IMR-90 (cell line): ENCODE measurements at regions not wholly inside any gene's neighbourhood (a gene's known extent, or its start where the extent isn't known, plus 50 kb on each side); places are given as distances from the start of the nearest gene placed in this dataset.

Experiments used
- ATAC-seq: fragments of 200-7000 bp; cut with Tn5 transposase; 2 replicates; pipeline ENCODE4 v1.9.1; 2020; ENCODE audit warnings: low read depth, mild to moderate bottlenecking, moderate library complexity
- BruUV-seq: library from RNA; stranded (reverse); fragments of 400-500 nt; replicated peaks from 2 replicates; lab custom pipeline; 2021; lab: Mats Ljungman, UMichigan
- CTCF ChIA-PET: fragments of 300-600 bp; formaldehyde crosslinking; extraction: SDS; loops from one replicate; lab custom pipeline; 2021; ENCODE audit warnings: antibody characterized with exemption; lab: Yijun Ruan, JAX
- POLR2A ChIA-PET: fragments of 300-600 bp; sonication (Branson Sonifier 250); formaldehyde crosslinking; loops from one replicate; lab custom pipeline; 2022; ENCODE audit warnings: antibody characterized with exemption; ENCODE audit not compliant: unreplicated experiment; lab: Charles Lee
- DNase-seq: peaks from one replicate; pipeline ENCODE4 v3.0.0; 2013
- H2AFZ ChIP-seq: replicated peaks from 2 replicates; pipeline ENCODE3; 2013; ENCODE audit warnings: low read length, mild to moderate bottlenecking; ENCODE audit not compliant: poor library complexity
- H2AK5ac ChIP-seq: 2 replicates; pipeline ENCODE4 v1.6.1; 2013; ENCODE audit warnings: low read depth, low read length, inconsistent platforms
- H2AK9ac ChIP-seq: replicated peaks from 2 replicates; pipeline ENCODE3; 2013; ENCODE audit warnings: mild to moderate bottlenecking, low read depth, low read length, moderate library complexity; ENCODE audit not compliant: poor library complexity
- H2BK120ac ChIP-seq: 2 replicates; pipeline ENCODE4 v1.6.1; 2013; ENCODE audit warnings: low read depth, low read length, inconsistent platforms
- H2BK15ac ChIP-seq: 3 replicates; pipeline ENCODE4 v1.6.1; 2013; ENCODE audit warnings: low read depth, low read length, inconsistent platforms
- H2BK20ac ChIP-seq: 2 replicates; pipeline ENCODE4 v1.6.1; 2013; ENCODE audit warnings: low read depth, mild to moderate bottlenecking, inconsistent platforms, low read length, moderate library complexity
- H2BK5ac ChIP-seq: 2 replicates; pipeline ENCODE4 v1.6.1; 2013; ENCODE audit warnings: mild to moderate bottlenecking, low read depth, low read length, inconsistent platforms; ENCODE audit not compliant: poor library complexity, severe bottlenecking
- H3K14ac ChIP-seq: replicated peaks from 2 replicates; pipeline ENCODE4 v1.6.1; 2013; ENCODE audit warnings: low read depth, low read length, inconsistent platforms
- H3K18ac ChIP-seq: 2 replicates; pipeline ENCODE4 v1.6.1; 2013; ENCODE audit warnings: low read depth, low read length, control low read depth
- H3K23ac ChIP-seq: 2 replicates; pipeline ENCODE4 v1.6.1; 2013; ENCODE audit warnings: low read depth, low read length, inconsistent platforms
- H3K27ac ChIP-seq: 2 replicates; pipeline ENCODE4 v1.5.1; 2013; ENCODE audit warnings: mild to moderate bottlenecking, control low read depth, low read length; ENCODE audit not compliant: insufficient read depth
- H3K27me3 ChIP-seq: 2 replicates; pipeline ENCODE4 v1.6.1; 2013; ENCODE audit warnings: low read length; ENCODE audit not compliant: control insufficient read depth, insufficient read depth
- H3K36me3 ChIP-seq: 2 replicates; pipeline ENCODE4 v1.6.1; 2013; ENCODE audit warnings: low read length, mixed read lengths; ENCODE audit not compliant: control insufficient read depth, insufficient read depth
- H3K4ac ChIP-seq: 2 replicates; pipeline ENCODE4 v1.6.1; 2013; ENCODE audit warnings: low read depth, low read length, inconsistent platforms
- H3K4me1 ChIP-seq: 2 replicates; pipeline ENCODE4 v1.6.1; 2013; ENCODE audit warnings: low read length, mixed read lengths; ENCODE audit not compliant: control insufficient read depth, insufficient read depth
- H3K4me2 ChIP-seq: 2 replicates; pipeline ENCODE4 v1.6.1; 2013; ENCODE audit warnings: low read depth, mild to moderate bottlenecking, control low read depth, low read length, moderate library complexity
- H3K4me3 ChIP-seq: 2 replicates; pipeline ENCODE4 v1.5.1; 2013; ENCODE audit warnings: low read depth, mild to moderate bottlenecking, control low read depth, low read length, moderate library complexity; ENCODE audit not compliant: insufficient read depth
- H3K56ac ChIP-seq: 2 replicates; pipeline ENCODE4 v1.6.1; 2013; ENCODE audit warnings: low read length, inconsistent platforms; ENCODE audit not compliant: insufficient read depth; ENCODE audit errors: extremely low read depth
- H3K79me1 ChIP-seq, 2 experiments: 2 replicates each; pipeline ENCODE4 v1.6.1; 2013; ENCODE audit warnings: low read length in 2 of 2, inconsistent platforms in 1 of 2, low read depth in 1 of 2
- H3K9ac ChIP-seq: 2 replicates; pipeline ENCODE4 v1.6.1; 2013; ENCODE audit warnings: low read depth, low read length, control low read depth
- H3K9me1 ChIP-seq: 2 replicates; pipeline ENCODE4 v1.6.1; 2013; ENCODE audit warnings: low read length, inconsistent platforms; ENCODE audit not compliant: insufficient read depth
- H3K9me3 ChIP-seq: 2 replicates; pipeline ENCODE4 v1.6.1; 2013; ENCODE audit warnings: low read length; ENCODE audit not compliant: control insufficient read depth, insufficient read depth
- H4K20me1 ChIP-seq: 2 replicates; pipeline ENCODE4 v1.6.1; 2013; ENCODE audit warnings: low read length, inconsistent platforms; ENCODE audit not compliant: insufficient read depth
- H4K5ac ChIP-seq: 2 replicates; pipeline ENCODE4 v1.6.1; 2013; ENCODE audit warnings: mild to moderate bottlenecking, low read depth, low read length, control low read depth
- H4K8ac ChIP-seq, 2 experiments: 2 replicates each; pipeline ENCODE4 v1.6.1; 2013; ENCODE audit warnings: low read depth in 2 of 2, low read length in 2 of 2, control low read depth in 1 of 2, inconsistent platforms in 1 of 2
- H4K91ac ChIP-seq: 2 replicates; pipeline ENCODE4 v1.6.1; 2013; ENCODE audit warnings: low read depth, low read length, inconsistent platforms; ENCODE audit not compliant: insufficient read depth
- CEBPB ChIP-seq: IDR thresholded peaks from 2 replicates; pipeline ENCODE4 v1.6.1; 2012; ENCODE audit warnings: low read depth, low read length, improper control_type of control experiment
- FOS ChIP-seq: fragments of 150-350 bp; IDR thresholded peaks from 2 replicates; pipeline ENCODE4 v1.6.1; 2016; ENCODE audit warnings: low read depth, low read length
- MAFK ChIP-seq: IDR thresholded peaks from 2 replicates; pipeline ENCODE4 v1.6.1; 2012; ENCODE audit warnings: low read depth, low read length, improper control_type of control experiment
- WGBS, 2 experiments: methylation state at CpG; one replicate each; pipeline versions ENCODE4 v1.1.5 to v1.1.7; 2013; ENCODE audit warnings: missing lambda C conversion rate in 2 of 2; ENCODE audit not compliant: insufficient read length in 1 of 2; ENCODE audit errors: extremely low coverage in 2 of 2; 5-methylcytosine and 5-hydroxymethylcytosine counted together
- dilution Hi-C: fragments of 300-500 bp; cut with HindIII; formaldehyde crosslinking; loops from one replicate; pipeline ENCODE4 v1.14.3; 2018; ENCODE audit warnings: low sequenced_read_pairs; ENCODE audit not compliant: unreplicated experiment
- in situ Hi-C: fragments of 300-500 bp; cut with MboI; formaldehyde crosslinking; loops from 3 replicates; pipeline ENCODE4 v1.14.3; 2019; ENCODE audit warnings: low sequenced_read_pairs, inconsistent platforms, mixed read lengths
- intact Hi-C: fragments of 100-400 bp; cut with micrococcal nuclease; formaldehyde crosslinking; loops from 2 replicates; pipeline ENCODE4 v1.10.0; 2022

DNA sequence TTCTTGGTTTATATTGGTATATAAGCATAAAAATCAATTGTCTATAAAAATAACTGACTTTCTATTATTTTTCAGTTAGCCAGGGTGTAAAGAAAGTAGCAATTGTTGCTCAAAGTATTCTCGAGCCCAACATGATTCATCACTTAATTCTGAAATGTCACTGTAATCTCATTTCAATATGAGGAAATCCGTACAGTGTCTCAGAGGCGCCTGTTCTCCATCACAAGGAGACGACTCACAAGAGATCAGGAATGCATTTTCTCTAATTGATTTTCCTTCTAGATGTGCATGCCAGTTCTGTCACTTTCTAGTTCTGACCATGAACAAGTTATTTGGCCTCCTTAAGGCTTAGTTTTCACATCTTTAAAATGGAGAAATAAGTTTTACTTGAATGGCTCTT lies 753.1 kb downstream of the MAFB start:
- no peaks in the 10 kb centered on the region for H3K9me1 ChIP-seq
- H3K9me3 ChIP-seq = no peaks in the 10 kb centered on the region
- no peak overlapping the region for H2BK5ac ChIP-seq
- no peaks in the 10 kb centered on the region for H3K36me3 ChIP-seq
- H3K9ac ChIP-seq = no peak overlapping the region
- H3K56ac ChIP-seq = no peak overlapping the region
- no peak overlapping the region for H3K18ac ChIP-seq
- ChIA-PET CTCF (no interaction called here), POLR2A (no interaction called here)
- intact Hi-C loops = no loop called here
- no peaks in the 10 kb centered on the region for H3K4me1 ChIP-seq
- no peaks in the 10 kb centered on the region for H4K20me1 ChIP-seq
- no peak overlapping the region for H2AFZ ChIP-seq
- H3K27me3 ChIP-seq = no peaks in the 10 kb centered on the region
- H2BK20ac ChIP-seq = no peak overlapping the region
- H3K27ac ChIP-seq = no peak overlapping the region
- H3K79me1 ChIP-seq = no peaks in the 10 kb centered on the region
- WGBS, 2 experiments = 48% methylated on average over 3 of the region's 4 CpGs; no CpG with 5 or more reads in 1 of the 2 experiments
- no peak overlapping the region for H3K4ac ChIP-seq
- in situ Hi-C loops = no loop called here
- no peak overlapping the region for H4K91ac ChIP-seq
- H2BK15ac ChIP-seq = no peak overlapping the region
- H4K5ac ChIP-seq = no peak overlapping the region
- no peak for ATAC-seq
- no peak overlapping the region for H4K8ac ChIP-seq
- H3K4me3 ChIP-seq = no peak overlapping the region
- H3K4me2 ChIP-seq = no peak overlapping the region
- DNase-seq = no peak
- H2AK9ac ChIP-seq = no peak overlapping the region
- no peak overlapping the region for H3K23ac ChIP-seq
- dilution Hi-C loops = no loop called here
- H2BK120ac ChIP-seq = no peak overlapping the region
- TF ChIP-seq MAFK = no peak
- TF ChIP-seq CEBPB = no peak
- no peak for TF ChIP-seq FOS
- BruUV-seq = no TSS peak
- no peak overlapping the region for H3K14ac ChIP-seq
- no peak overlapping the region for H2AK5ac ChIP-seq
